Cardiac fibroblast (primary cell): ENCODE measurements at regions not wholly inside any gene's neighbourhood (a gene's known extent, or its start where the extent isn't known, plus 50 kb on each side); places are given as distances from the start of the nearest gene placed in this dataset.
"Not testable (repeated sequence)": the region's sequence is repeated elsewhere in the genome, so short reads cannot be mapped to it uniquely, and the experiment has no call there.

ENCODE experiments used
- DNase-seq, 2 donors: peaks; one replicate each; pipeline versions ENCODE4 v3.0.0 to v3.0.0-alpha.2; 2010; ENCODE audit warnings: low read depth in 2 of 2
- H3K4me3 ChIP-seq, 2 donors: replicated peaks in 1 of 2; 1 replicate in 1 of 2; 2 replicates in 1 of 2; pipeline ENCODE4 v1.5.1; 2011; ENCODE audit warnings: low read depth in 2 of 2, low read length in 2 of 2, mild to moderate bottlenecking in 2 of 2, moderate library complexity in 1 of 2
- TF ChIP-seq, protein P1 (sequence below): IDR thresholded peaks from one replicate; pipeline ENCODE4 v1.5.1; 2011; ENCODE audit warnings: low read depth, mild to moderate bottlenecking, low read length, inconsistent platforms

DNA sequence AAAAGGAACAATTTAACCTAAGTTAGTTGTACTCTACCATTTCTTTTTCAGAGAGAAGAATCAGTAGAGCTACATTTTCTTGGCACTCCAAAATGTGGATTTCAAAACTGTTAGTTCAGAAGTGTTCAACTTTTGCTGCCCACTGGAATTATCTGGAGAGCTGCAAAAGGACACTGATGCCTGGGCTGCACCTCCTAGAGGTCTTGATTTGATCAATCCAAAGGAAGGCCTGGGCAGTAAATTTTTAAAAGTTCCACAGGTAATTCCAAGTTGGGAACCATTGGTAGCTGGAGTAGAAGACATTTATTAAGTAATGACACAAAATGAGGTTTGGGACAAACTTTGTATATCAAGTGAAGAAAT is 79.3 kb upstream of the HMCN1 start:
- no peak overlapping the region for H3K4me3 ChIP-seq
- no peak for DNase-seq
- TF ChIP-seq, protein P1, sequence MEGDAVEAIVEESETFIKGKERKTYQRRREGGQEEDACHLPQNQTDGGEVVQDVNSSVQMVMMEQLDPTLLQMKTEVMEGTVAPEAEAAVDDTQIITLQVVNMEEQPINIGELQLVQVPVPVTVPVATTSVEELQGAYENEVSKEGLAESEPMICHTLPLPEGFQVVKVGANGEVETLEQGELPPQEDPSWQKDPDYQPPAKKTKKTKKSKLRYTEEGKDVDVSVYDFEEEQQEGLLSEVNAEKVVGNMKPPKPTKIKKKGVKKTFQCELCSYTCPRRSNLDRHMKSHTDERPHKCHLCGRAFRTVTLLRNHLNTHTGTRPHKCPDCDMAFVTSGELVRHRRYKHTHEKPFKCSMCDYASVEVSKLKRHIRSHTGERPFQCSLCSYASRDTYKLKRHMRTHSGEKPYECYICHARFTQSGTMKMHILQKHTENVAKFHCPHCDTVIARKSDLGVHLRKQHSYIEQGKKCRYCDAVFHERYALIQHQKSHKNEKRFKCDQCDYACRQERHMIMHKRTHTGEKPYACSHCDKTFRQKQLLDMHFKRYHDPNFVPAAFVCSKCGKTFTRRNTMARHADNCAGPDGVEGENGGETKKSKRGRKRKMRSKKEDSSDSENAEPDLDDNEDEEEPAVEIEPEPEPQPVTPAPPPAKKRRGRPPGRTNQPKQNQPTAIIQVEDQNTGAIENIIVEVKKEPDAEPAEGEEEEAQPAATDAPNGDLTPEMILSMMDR: no peak

- TF ChIP-seq, protein P1: no peak
- H3K4me3 ChIP-seq: no peak overlapping the region
- peak; percentile 62 to 80 for DNase-seq
Measured at GRCh38 chr1:185654199-185654951, 79.8 kb upstream of the HMCN1 start.

- TF ChIP-seq, protein P1: no peak
- no peak overlapping the region for H3K4me3 ChIP-seq
- no peak for DNase-seq
Measured at GRCh38 chr1:185653615-185654014, 80.6 kb upstream of the HMCN1 start.

- DNase-seq: peak in 1 of 2 donors; percentile 33
- H3K4me3 ChIP-seq: no peak overlapping the region
- TF ChIP-seq, protein P1: peak; percentile 21
Measured at GRCh38 chr1:185652348-185652747, 81.8 kb upstream of the HMCN1 start.

DNA sequence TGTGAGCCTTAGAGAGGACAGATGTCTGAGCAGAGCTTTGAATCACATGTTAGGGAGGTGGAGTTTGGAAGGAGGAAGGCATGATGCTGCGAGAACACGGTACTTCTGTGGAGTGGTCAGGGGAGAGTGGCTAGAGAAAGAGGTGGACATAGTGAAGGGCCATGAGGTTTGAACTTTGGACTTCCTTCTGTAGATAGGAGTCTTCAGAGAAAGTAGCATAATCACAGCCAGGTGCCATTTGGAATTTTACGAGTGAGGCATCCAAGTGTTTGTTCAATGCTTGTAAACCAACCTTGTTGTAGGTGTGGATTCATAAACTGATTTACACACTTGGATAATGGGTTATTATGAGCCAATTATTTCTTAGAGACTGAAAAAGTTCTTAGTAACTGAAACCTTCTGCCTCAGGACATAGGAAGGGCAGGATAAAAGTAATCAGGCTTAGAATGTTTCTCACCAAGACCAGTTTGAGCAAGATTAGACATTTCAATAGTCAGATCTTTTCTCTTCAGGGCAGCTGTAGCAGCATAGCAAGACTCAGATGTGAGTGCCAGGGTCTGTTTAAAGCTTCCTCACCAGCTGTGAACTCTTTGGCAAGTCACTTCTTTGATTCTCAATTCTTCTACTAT is 83.5 kb upstream of the HMCN1 start:
- no peak for DNase-seq

DNA sequence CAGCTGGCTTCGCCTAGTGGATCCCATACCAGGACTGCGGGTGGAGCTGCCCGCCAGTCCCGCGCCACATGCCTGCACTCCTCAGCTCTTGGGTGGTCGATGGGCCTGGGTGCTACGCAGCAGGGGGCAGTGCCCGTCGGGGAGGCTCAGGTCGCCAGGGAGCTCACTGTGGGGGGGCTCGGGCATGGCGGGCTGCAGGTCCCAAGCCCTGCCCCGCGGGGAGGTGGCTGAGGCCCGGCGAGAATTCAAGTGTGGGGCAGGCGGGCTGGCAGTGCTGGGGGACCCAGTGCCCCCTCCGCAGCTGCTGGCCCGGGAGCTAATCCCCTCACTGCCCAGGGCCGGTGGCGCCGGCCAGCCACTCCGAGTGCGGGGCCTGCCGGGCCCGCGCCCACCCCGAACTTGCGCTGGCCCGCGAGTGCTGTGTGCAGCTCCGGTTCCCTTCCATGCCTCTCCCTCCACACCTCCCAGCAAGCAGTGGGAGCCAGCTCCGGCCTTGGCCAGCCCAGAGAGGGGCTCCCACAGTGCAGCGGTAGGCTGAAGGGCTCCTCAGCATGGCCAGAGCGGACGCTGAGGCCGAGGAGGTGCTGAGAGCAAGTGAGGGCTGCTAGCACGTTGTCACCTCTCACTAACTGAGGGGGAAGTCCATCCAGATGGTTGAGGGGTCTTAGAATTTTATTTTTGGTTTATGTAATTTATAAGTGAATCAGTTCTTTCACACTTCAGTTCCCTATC is 85.2 kb upstream of the HMCN1 start:
- no peak for DNase-seq
- TF ChIP-seq, protein P1: no peak
- no peak overlapping the region for H3K4me3 ChIP-seq

More for the DNA sequence above, 83.5 kb upstream of the HMCN1 start:
- TF ChIP-seq, protein P1: no peak
- H3K4me3 ChIP-seq: no peak overlapping the region

GRCh38 chr1:185647597-185648267 is 86.5 kb upstream of the HMCN1 start:
- not testable (repeated sequence) for DNase-seq, H3K4me3 ChIP-seq
